Right kidney (tissue), 1 donor: ENCODE measurements at regions not wholly inside any gene's neighbourhood (a gene's known extent, or its start where the extent isn't known, plus 50 kb on each side); places are given as distances from the start of the nearest gene placed in this dataset.
"Not testable (repeated sequence)": the region's sequence is repeated elsewhere in the genome, so short reads cannot be mapped to it uniquely, and the experiment has no call there.

Experiments used
- DNase-seq: peaks from one replicate; pipeline ENCODE4 v3.0.0-alpha.2; 2016

DNA sequence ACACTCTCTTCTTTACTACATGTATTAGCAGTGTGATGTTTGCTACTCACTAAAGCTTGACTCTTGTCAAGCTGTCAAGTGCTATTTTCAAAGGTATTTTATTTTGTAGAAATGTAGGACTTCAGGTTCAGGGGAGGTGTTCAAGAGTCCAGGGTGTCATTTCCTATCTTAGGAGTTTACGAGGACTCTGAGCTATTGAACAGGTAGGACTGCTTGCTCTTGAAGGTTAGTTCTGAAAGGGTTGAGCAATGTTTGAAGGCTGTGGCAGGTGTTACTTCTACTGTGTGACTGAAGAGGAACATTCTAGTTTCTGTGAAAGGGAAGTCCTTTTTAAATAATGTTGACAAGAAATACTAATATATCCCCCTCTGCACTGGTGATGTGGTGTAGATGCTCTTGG, 1151.2 kb downstream of the PDHA2 start:
- DNase-seq: no peak

DNA sequence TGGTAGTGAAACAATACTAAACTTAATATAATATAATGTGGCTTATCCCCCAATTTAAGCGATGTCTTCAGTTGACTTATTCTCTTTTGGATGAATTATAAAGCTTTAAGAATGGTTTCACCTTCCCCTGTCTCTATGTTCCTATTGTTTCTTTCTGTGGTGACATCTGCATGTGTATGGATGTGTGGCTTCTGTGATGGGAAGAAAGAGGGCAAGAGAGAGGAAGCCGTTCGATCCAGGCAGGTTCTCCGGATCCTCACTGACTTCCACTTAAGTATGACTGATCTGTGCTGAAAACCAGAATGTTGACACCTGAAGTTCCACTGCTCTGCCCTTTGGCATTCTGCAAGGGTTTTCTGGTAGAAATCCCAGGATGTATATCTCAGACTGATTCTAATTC, 1150.8 kb downstream of the STPG2 start:
- DNase-seq: no peak

GRCh38 chr4:96993560-96993959, 1149.7 kb downstream of the STPG2 start:
- DNase-seq: no peak

- DNase-seq: no peak
These were observed 1139.6 kb downstream of the STPG2 start for GRCh38 chr4:97003715-97004114.

- no peak for DNase-seq
These were observed 1130.0 kb downstream of the STPG2 start for GRCh38 chr4:97013309-97013708.

GRCh38 chr4:97013711-97014110, 1129.6 kb downstream of the STPG2 start:
- peak; percentile 6 for DNase-seq

DNA sequence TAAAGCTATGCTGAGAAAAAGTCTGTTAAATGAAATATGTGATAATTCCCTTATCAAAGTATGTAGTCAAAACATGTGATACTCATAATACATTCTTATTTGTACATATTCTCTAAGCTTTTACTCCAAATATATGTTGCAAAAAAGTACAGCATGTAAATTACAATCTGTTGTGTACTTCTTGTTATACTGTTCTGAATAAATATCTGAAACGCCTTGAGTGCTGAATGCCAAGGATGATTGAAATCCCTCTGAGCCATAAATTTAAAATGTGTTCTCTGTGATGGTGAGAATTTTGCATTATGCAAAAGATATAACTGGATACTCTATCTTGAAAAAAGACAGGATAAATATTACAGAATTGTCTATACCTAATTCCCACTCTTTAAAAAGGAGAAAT, 1128.0 kb downstream of the STPG2 start:
- DNase-seq: no peak

- DNase-seq: peak; percentile 6
These were observed 1126.9 kb downstream of the STPG2 start for GRCh38 chr4:97016186-97016907.

- DNase-seq: no peak
These were observed 1115.4 kb downstream of the STPG2 start for GRCh38 chr4:97027728-97028410.

- no peak for DNase-seq
These were observed 1114.5 kb downstream of the STPG2 start for GRCh38 chr4:97028785-97029184.

DNA sequence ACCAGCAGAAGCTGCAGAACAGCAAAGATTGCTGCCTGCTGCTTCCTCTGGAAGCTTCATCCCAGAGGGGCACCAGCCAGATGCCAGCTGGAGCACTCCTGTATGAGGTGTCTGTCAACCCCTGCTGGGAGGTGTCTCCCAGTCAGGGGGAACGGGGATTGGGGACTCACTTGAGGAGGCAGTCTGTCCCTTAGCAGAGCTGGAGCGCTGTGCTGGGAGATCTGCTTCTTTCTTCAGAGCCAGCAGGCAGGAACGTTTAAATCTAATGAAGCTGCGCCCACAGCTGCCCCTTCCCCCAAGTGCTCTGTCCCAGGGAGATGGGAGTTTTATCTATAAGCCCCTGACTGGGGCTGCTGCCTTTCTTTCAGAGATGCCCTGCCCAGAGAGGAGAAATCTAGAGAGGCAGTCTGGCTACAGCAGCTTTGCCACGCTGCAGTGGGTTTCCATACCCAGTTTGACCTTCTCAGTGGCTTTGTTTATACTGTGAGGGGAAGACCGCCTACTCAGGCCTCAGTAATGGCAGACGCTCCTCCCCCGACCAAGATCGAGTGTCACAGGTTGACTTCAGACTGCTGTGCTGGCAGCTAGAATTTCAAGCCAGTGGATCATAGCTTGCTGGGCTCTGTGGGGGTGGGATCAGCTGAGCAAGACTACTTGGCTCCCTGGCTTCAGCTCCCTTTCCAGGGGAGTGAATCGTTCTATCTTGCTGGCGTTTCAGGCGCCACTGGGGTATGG, 1105.7 kb downstream of the STPG2 start:
- peak; percentile 32 for DNase-seq

DNA sequence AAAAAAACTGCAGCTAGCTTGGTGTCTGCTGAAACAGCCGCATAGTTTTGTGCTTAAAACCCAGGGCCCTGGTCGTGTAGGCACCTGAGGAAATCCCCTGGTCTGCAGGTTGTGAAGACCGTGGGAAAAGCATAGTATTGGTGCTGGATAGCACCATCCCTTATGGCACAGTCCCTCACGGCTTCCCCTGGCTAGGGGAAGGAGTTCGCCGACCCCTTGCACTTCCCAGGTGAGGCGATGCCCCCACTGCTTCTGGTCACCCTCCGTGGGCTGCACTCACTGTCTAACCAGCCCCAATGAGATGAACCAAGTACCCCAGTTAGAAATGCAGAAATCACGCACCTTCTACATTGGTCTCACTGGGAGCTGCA, 1105.1 kb downstream of the STPG2 start:
- no peak for DNase-seq

- no peak for DNase-seq
These were observed 1070.6 kb downstream of the STPG2 start for GRCh38 chr4:97072666-97073065.

- no peak for DNase-seq
These were observed 1070.1 kb downstream of the STPG2 start for GRCh38 chr4:97073194-97073593.

DNA sequence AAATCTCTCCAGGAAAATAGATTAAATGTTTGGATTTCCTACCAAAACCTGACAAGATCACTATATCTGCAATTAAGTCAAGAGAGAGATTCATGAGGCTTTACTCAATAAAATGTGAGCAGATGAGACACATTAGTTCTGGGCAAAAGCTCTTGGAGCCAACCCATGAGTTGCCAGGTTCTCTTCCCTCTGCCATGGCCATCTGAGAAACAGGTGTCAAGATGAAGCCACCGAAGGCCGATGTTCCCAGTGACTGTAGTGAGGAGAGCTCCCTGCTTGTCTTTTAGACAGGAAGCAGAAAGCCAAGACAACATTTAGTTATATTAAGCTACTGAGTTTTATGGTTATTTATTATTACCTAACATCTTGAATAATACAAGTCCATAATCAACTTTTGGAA, 1068.7 kb downstream of the STPG2 start:
- DNase-seq: no peak

GRCh38 chr4:97081951-97082350, 1061.3 kb downstream of the STPG2 start:
- DNase-seq: no peak

GRCh38 chr4:97097036-97097435, 1046.2 kb downstream of the STPG2 start:
- DNase-seq: not testable (repeated sequence)

DNA sequence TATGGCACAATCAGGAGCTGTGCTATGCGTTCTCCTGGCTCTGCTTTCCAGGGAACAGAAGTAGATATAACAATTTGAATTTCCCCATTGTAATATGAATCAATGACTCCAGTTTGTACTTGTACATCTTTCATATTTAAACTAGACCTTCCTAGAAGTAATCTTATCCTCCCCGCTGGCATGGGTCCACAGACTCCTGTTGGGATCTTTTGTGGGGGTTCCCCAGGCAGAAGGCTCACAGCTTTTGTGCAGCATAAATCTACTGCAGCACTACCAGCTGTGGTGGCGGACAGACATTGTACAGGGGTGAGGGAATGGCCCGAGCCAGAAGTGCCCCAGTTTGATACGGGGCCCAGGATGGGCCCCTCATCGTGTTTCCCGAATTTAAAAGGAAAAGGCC, 1042.1 kb downstream of the STPG2 start:
- not testable (repeated sequence) for DNase-seq

- DNase-seq: no peak
These were observed 1040.0 kb downstream of the STPG2 start for GRCh38 chr4:97103252-97103651.

DNA sequence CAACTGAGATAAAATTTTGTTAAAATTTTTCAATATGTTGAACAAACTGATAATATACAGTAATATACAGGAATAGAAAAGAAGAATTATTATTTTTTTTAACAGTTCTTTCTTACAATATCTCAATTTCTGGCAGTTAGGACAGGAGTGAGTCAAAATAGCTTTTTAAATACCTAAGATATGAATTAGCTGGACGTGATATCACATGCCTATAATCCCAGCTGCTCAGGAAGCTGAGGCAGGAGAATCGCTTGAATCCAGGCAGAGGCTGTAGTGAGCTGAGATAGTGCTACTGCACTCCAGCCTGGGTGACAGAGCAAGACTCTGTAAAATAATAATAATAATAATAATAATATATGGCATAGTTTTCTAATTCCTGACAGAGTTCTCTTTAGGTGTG, 1039.3 kb downstream of the STPG2 start:
- DNase-seq: no peak

DNA sequence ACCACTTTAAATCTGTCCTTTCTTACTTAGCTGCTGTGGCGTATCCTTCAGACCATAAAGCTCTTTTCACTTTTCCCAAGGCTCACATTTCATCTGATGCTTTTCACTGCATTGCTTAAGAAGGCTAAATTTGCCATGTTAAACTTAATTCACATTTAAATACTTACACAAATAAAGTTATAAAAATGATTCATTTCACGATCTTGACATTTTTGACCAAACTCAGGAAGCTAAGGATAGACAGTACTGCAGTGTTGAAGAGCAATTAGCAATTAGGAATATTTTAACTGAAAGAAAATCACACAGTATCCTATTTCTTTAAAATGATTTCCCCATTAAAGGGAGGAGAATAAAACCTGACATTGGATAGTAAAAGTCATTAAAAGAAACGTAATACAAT, 1038.6 kb downstream of the STPG2 start:
- DNase-seq: peak; percentile 5

DNA sequence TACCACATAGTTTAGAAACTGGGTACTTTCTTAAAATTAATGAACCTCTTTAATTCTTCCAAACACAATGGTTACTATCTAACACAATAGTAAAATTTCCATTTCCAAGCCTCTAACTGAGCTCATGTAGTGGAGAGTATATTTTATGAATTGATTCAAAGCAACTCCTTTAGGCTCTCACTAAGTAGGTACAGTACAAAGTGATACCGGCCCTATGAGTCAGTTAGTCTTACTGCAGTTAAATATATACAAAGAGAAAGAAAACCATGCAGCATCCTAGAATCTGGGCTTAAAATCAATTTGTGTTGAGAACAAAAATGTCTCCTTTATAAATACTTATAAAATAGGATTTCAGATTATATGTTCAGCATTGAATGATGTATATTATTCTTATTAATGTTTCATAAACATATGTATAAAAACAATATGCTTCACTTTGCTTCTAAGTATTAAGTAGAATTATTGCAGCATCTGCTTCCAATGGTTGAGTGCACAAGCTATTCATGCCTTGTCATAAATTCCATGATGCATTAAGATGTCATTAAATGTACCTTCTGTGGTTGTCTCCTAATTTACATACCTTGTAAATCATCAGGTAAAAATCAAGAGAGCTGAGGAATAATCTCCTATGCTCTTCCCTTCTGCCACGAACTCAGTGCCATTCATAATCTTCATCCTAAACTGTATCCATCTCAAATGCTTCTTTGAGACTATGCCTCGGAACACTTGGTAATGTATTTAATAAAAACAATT, 1037.8 kb downstream of the STPG2 start:
- DNase-seq: no peak

GRCh38 chr4:97106161-97106560, 1037.1 kb downstream of the STPG2 start:
- DNase-seq: no peak
